T-cell (primary cell): ENCODE measurements at regions not wholly inside any gene's neighbourhood (a gene's known extent, or its start where the extent isn't known, plus 50 kb on each side); places are given as distances from the start of the nearest gene placed in this dataset.

Experiments
- ATAC-seq, 4 experiments: fragments of 200-7000 bp in 3 of 4; fragments of 150-1000 bp in 1 of 4; cut with Tn5 transposase; replicated peaks in 1 of 4; 1 replicate in 3 of 4; 2 replicates in 1 of 4; pipeline ENCODE4 v1.10.0; 2021; ENCODE audit warnings: moderate library complexity in 3 of 4, mild to moderate bottlenecking in 2 of 4, moderate number of reproducible peaks in 1 of 4
- CTCF ChIA-PET, 2 donors: fragments of 300-600 bp; sonication (Branson Sonifier 250); formaldehyde crosslinking; loops; one replicate each; lab custom pipeline; 2022; ENCODE audit warnings: antibody characterized with exemption in 2 of 2; lab: Charles Lee
- POLR2A ChIA-PET, 2 donors: fragments of 300-600 bp; sonication (Branson Sonifier 250); formaldehyde crosslinking; loops; one replicate each; lab custom pipeline; 2022; ENCODE audit warnings: antibody characterized with exemption in 2 of 2; lab: Charles Lee
- DNase-seq, 35 experiments: peaks; one replicate each; pipeline versions ENCODE4 v3.0.0 to v3.0.0-alpha.2; 2013 to 2023
- H3K27ac ChIP-seq: one replicate; pipeline ENCODE4 v1.5.1; 2013; ENCODE audit warnings: low read length
- H3K27me3 ChIP-seq, 2 experiments: replicated peaks in 1 of 2; 1 replicate in 1 of 2; 2 replicates in 1 of 2; pipeline versions ENCODE4 v1.6.1 to v1.7.0; 2013; ENCODE audit warnings: low read length in 1 of 2, mixed read lengths in 1 of 2; ENCODE audit not compliant: control insufficient read depth in 2 of 2, insufficient read depth in 2 of 2; ENCODE audit errors: extremely low read depth in 1 of 2
- H3K36me3 ChIP-seq, 2 donors: 1 replicate in 1 of 2; 2 replicates in 1 of 2; pipeline versions ENCODE4 v1.6.1 to v1.7.0; 2013; ENCODE audit warnings: low read length in 1 of 2; ENCODE audit not compliant: control insufficient read depth in 2 of 2, insufficient read depth in 1 of 2; ENCODE audit errors: extremely low read depth in 1 of 2
- H3K4me1 ChIP-seq, 2 experiments: 1 replicate in 1 of 2; 2 replicates in 1 of 2; pipeline versions ENCODE4 v1.6.1 to v1.7.0; 2013; ENCODE audit warnings: low read length in 2 of 2, mixed read lengths in 1 of 2; ENCODE audit not compliant: insufficient read depth in 2 of 2, control insufficient read depth in 1 of 2; ENCODE audit errors: extremely low read depth in 1 of 2
- H3K4me3 ChIP-seq, 2 donors: 1 replicate in 1 of 2; 2 replicates in 1 of 2; pipeline versions ENCODE4 v1.5.1 to v1.7.0; 2013; ENCODE audit warnings: mild to moderate bottlenecking in 2 of 2, low read length in 1 of 2, moderate library complexity in 1 of 2; ENCODE audit not compliant: control insufficient read depth in 1 of 2; ENCODE audit errors: extremely low read depth in 1 of 2
- H3K9me3 ChIP-seq: 2 replicates; pipeline ENCODE4 v1.7.0; 2013
- H3K27ac Mint-ChIP-seq, 2 donors: one replicate each; pipeline ENCODE4 v1.8.0; 2020 to 2021; ENCODE audit warnings: mild to moderate bottlenecking in 2 of 2, mixed read lengths in 2 of 2
- H3K27me3 Mint-ChIP-seq, 2 donors: one replicate each; pipeline ENCODE4 v1.8.0; 2021 to 2022; ENCODE audit warnings: mixed read lengths in 2 of 2
- H3K36me3 Mint-ChIP-seq: one replicate; pipeline ENCODE4 v1.8.0; 2021; ENCODE audit warnings: mixed read lengths
- H3K4me1 Mint-ChIP-seq, 3 donors: one replicate each; pipeline ENCODE4 v1.8.0; 2020 to 2022; ENCODE audit warnings: mixed read lengths in 3 of 3, mild to moderate bottlenecking in 1 of 3
- H3K4me3 Mint-ChIP-seq, 3 donors: one replicate each; pipeline ENCODE4 v1.8.0; 2020 to 2022; ENCODE audit warnings: mild to moderate bottlenecking in 3 of 3, mixed read lengths in 3 of 3, moderate library complexity in 3 of 3
- H3K9me3 Mint-ChIP-seq, 3 donors: one replicate each; pipeline ENCODE4 v1.8.0; 2020 to 2022; ENCODE audit warnings: mixed read lengths in 3 of 3
- WGBS: methylation state at CpG from one replicate; pipeline ENCODE4 v1.1.5; 2013; ENCODE audit warnings: missing lambda C conversion rate; ENCODE audit not compliant: insufficient coverage; 5-methylcytosine and 5-hydroxymethylcytosine counted together

GRCh38 chr10:129005080-129005479 is 462.0 kb upstream of the MGMT start:
- H3K4me3 Mint-ChIP-seq: no peak overlapping the region
- H3K27ac ChIP-seq: no peak overlapping the region
- H3K27me3 Mint-ChIP-seq: peaks cover 1 to 16% of the 10 kb centered on the region in 2 donors
- ATAC-seq (no peak), DNase-seq (no peak)
- H3K27ac Mint-ChIP-seq: no peak overlapping the region
- WGBS: 100% methylated on average over 1 of the region's 8 CpGs
- POLR2A ChIA-PET: no interaction called here
- no peak overlapping the region for H3K4me3 ChIP-seq
- H3K27me3 ChIP-seq: peaks cover 0 to 7% of the 10 kb centered on the region in 2 experiments
- no peaks in the 10 kb centered on the region for H3K36me3 ChIP-seq
- peaks cover 0 to 7% (median 0%) of the 10 kb centered on the region in 3 donors for H3K9me3 Mint-ChIP-seq
- no peaks in the 10 kb centered on the region for H3K9me3 ChIP-seq
- CTCF ChIA-PET: no interaction called here
- H3K4me1 ChIP-seq: no peaks in the 10 kb centered on the region
- H3K4me1 Mint-ChIP-seq: no peaks in the 10 kb centered on the region
- no peaks in the 10 kb centered on the region for H3K36me3 Mint-ChIP-seq

- H3K36me3 Mint-ChIP-seq: no peaks in the 10 kb centered on the region
- no peak overlapping the region for H3K27ac ChIP-seq
- H3K9me3 ChIP-seq: no peaks in the 10 kb centered on the region
- ChIA-PET POLR2A (no interaction called here), CTCF (no interaction called here)
- DNase-seq (no peak), ATAC-seq (no peak)
- H3K4me1 ChIP-seq: no peaks in the 10 kb centered on the region
- H3K4me3 Mint-ChIP-seq: no peak overlapping the region
- 77% methylated on average over 3 of the region's 3 CpGs for WGBS
- peaks cover 0 to 7% of the 10 kb centered on the region in 2 experiments for H3K27me3 ChIP-seq
- peaks cover 1 to 16% of the 10 kb centered on the region in 2 donors for H3K27me3 Mint-ChIP-seq
- no peaks in the 10 kb centered on the region for H3K36me3 ChIP-seq
- H3K4me1 Mint-ChIP-seq: no peaks in the 10 kb centered on the region
- H3K4me3 ChIP-seq: no peak overlapping the region
- no peak overlapping the region for H3K27ac Mint-ChIP-seq
- peaks cover 0 to 7% (median 0%) of the 10 kb centered on the region in 3 donors for H3K9me3 Mint-ChIP-seq
Observed at GRCh38 chr10:129005804-129006203, 461.2 kb upstream of the MGMT start.

- 73% methylated on average over 3 of the region's 6 CpGs for WGBS
- POLR2A ChIA-PET: no interaction called here
Observed at GRCh38 chr10:129018511-129018910, 448.5 kb upstream of the MGMT start.

GRCh38 chr10:129020651-129021330 is 446.2 kb upstream of the MGMT start:
- peaks cover 0 to 12% of the 10 kb centered on the region in 2 experiments for H3K27me3 ChIP-seq
- CTCF ChIA-PET: no interaction called here

More at GRCh38 chr10:129018511-129018910, 448.5 kb upstream of the MGMT start:
- Histone ChIP-seq H3K4me1 (no peaks in the 10 kb centered on the region), H3K36me3 (no peaks in the 10 kb centered on the region), H3K27ac (no peak overlapping the region), H3K9me3 (no peaks in the 10 kb centered on the region), H3K27me3 (peaks cover 0 to 6% of the 10 kb centered on the region in 2 experiments), H3K4me3 (no peak overlapping the region)
- no peak overlapping the region for H3K27ac Mint-ChIP-seq
- H3K4me3 Mint-ChIP-seq: no peak overlapping the region
- CTCF ChIA-PET: no interaction called here
- H3K36me3 Mint-ChIP-seq: no peaks in the 10 kb centered on the region
- no peak for ATAC-seq
- no peaks in the 10 kb centered on the region for H3K4me1 Mint-ChIP-seq
- no peaks in the 10 kb centered on the region for H3K27me3 Mint-ChIP-seq
- H3K9me3 Mint-ChIP-seq: no peaks in the 10 kb centered on the region
- no peak for DNase-seq

GRCh38 chr10:129021594-129022304 is 445.3 kb upstream of the MGMT start:
- WGBS: 88% methylated on average over 9 of the region's 18 CpGs
- H3K9me3 ChIP-seq: no peaks in the 10 kb centered on the region
- ATAC-seq (no peak), DNase-seq (no peak)
- H3K4me3 ChIP-seq: no peak overlapping the region
- ChIA-PET POLR2A (no interaction called here), CTCF (interaction anchor here in 1 of 2 donors (0.7 kb wide), 1 partner anchor 12 kb away, joined by 3 read pairs; no protein-coding TSS in a partner anchor)
- Mint-ChIP-seq H3K27ac (no peak overlapping the region), H3K27me3 (peaks cover 0 to 1% of the 10 kb centered on the region in 2 donors), H3K9me3 (no peaks in the 10 kb centered on the region), H3K4me1 (no peaks in the 10 kb centered on the region), H3K36me3 (no peaks in the 10 kb centered on the region), H3K4me3 (no peak overlapping the region)
- no peaks in the 10 kb centered on the region for H3K36me3 ChIP-seq
- H3K27me3 ChIP-seq: peaks cover 0 to 13% of the 10 kb centered on the region in 2 experiments
- no peak overlapping the region for H3K27ac ChIP-seq
- H3K4me1 ChIP-seq: no peaks in the 10 kb centered on the region

More at GRCh38 chr10:129020651-129021330, 446.2 kb upstream of the MGMT start:
- Mint-ChIP-seq H3K27me3 (peaks cover 0 to 1% of the 10 kb centered on the region in 2 donors), H3K27ac (no peak overlapping the region), H3K36me3 (no peaks in the 10 kb centered on the region), H3K4me3 (no peak overlapping the region), H3K4me1 (no peaks in the 10 kb centered on the region), H3K9me3 (no peaks in the 10 kb centered on the region)
- POLR2A ChIA-PET: no interaction called here
- Histone ChIP-seq H3K4me1 (no peaks in the 10 kb centered on the region), H3K27ac (no peak overlapping the region), H3K4me3 (no peak overlapping the region), H3K36me3 (no peaks in the 10 kb centered on the region), H3K9me3 (no peaks in the 10 kb centered on the region)
- WGBS: no CpG with 5 or more reads among the region's 8 CpGs
- DNase-seq: no peak
- ATAC-seq: no peak

- no peak for ATAC-seq
- Mint-ChIP-seq H3K9me3 (no peaks in the 10 kb centered on the region), H3K27me3 (peaks cover 0 to 1% of the 10 kb centered on the region in 2 donors), H3K27ac (no peak overlapping the region), H3K36me3 (no peaks in the 10 kb centered on the region), H3K4me3 (no peak overlapping the region), H3K4me1 (no peaks in the 10 kb centered on the region)
- H3K27me3 ChIP-seq: peaks cover 0 to 9% of the 10 kb centered on the region in 2 experiments
- ChIA-PET CTCF (interaction anchor here in 1 of 2 donors (0.6 kb wide), 1 partner anchor 12 kb away, joined by 3 read pairs; no protein-coding TSS in a partner anchor), POLR2A (no interaction called here)
- H3K27ac ChIP-seq: no peak overlapping the region
- no peaks in the 10 kb centered on the region for H3K36me3 ChIP-seq
- H3K9me3 ChIP-seq: no peaks in the 10 kb centered on the region
- WGBS: 40% methylated on average over 1 of the region's 5 CpGs
- no peaks in the 10 kb centered on the region for H3K4me1 ChIP-seq
- no peak overlapping the region for H3K4me3 ChIP-seq
- no peak for DNase-seq
Observed at GRCh38 chr10:129023082-129023481, 444.0 kb upstream of the MGMT start.
